SU-DHL-6 (cell line): ENCODE measurements at regions not wholly inside any gene's neighbourhood (a gene's known extent, or its start where the extent isn't known, plus 50 kb on each side); places are given as distances from the start of the nearest gene placed in this dataset.

Experiments used
- CTCF ChIP-seq: fragments of 200-600 bp; sonication (generic); IDR thresholded peaks from one replicate; pipeline ENCODE4 v1.5.1; 2017; ENCODE audit warnings: antibody characterized with exemption, mild to moderate bottlenecking, low read length, moderate library complexity; ENCODE audit not compliant: insufficient read depth, poor library complexity, severe bottlenecking
- EZH2phosphoT487 ChIP-seq: fragments of 200-600 bp; sonication (generic), shearing (Covaris generic); conservative IDR thresholded peaks from 2 replicates; pipeline ENCODE4 v1.6.1; 2018; ENCODE audit warnings: mild to moderate bottlenecking, antibody characterized with exemption, low read length, moderate library complexity, mixed read lengths

GRCh38 chr1:30255111-30255724 lies 468.2 kb downstream of the MATN1 start:
- no peak for TF ChIP-seq CTCF
- TF ChIP-seq EZH2phosphoT487: no peak
